Spleen (tissue), 7 donors: ENCODE measurements at regions not wholly inside any gene's neighbourhood (a gene's known extent, or its start where the extent isn't known, plus 50 kb on each side); places are given as distances from the start of the nearest gene placed in this dataset.

Experiments used
- CTCF ChIP-seq, 11 experiments: fragments of 200-600 bp in 7 of 11; fragments of 450-650 bp in 4 of 11; sonication (generic) in 4 of 11; IDR thresholded peaks in 8 of 11; conservative IDR thresholded peaks in 3 of 11; 1 replicate in 7 of 11; 2 replicates in 4 of 11; pipeline versions ENCODE4 v1.4.0 to v1.8.0; 2016 to 2021; ENCODE audit warnings: antibody characterized with exemption in 11 of 11, inconsistent platforms in 4 of 11, mild to moderate bottlenecking in 1 of 11
- POLR2AphosphoS5 ChIP-seq, 3 donors: sonication (generic); formaldehyde crosslinking; IDR thresholded peaks; one replicate each; pipeline ENCODE4 v1.5.1; 2017; ENCODE audit warnings: antibody characterized with exemption in 3 of 3
- donor health status: DM: no; HTN: no; CAD: no; lungs with moderate emphysema.
- donor health status: DM: no; HTN: no; CAD: no.
- donor health status: DM: no; HTN: no; CAD: no.

GRCh38 chr17:77450742-77451244 is 310.0 kb downstream of the SEC14L1 start:
- TF ChIP-seq CTCF (IDR thresholded peaks at IDR 0.05 in 8 of 11, conservative IDR thresholded peaks at IDR 0.05 in 3 of 11) = no peak
- TF ChIP-seq POLR2AphosphoS5 (IDR thresholded peaks at IDR 0.05) = no peak
